ENCODE measurements at regions not wholly inside any gene's neighbourhood (a gene's known extent, or its start where the extent isn't known, plus 50 kb on each side); places are given as distances from the start of the nearest gene placed in this dataset.
A peak's percentile ranks its signal among the peaks of the same experiment; 100 is the strongest.

GRCh38 chr3:24545887-24546286 lies 51.2 kb upstream of the THRB start:
- DNase-seq (peak; percentile 50 to 86 (median 62)), ATAC-seq (peak; percentile 93 to 99 (median 94))
- H3K4me1 ChIP-seq: peaks cover 0 to 20% (median 9%) of the 10 kb centered on the region in 4 donors
- intact Hi-C loops (cut with DNase I): no loop called here
- TF ChIP-seq CTCF (IDR thresholded peaks at IDR 0.05) (no peak), POLR2A (IDR thresholded peaks at IDR 0.05) (no peak)
- H3K27me3 ChIP-seq: no peaks in the 10 kb centered on the region
- H3K27ac ChIP-seq: peak overlapping the region in 2 of 3 donors; percentile 42 to 56
- no peaks in the 10 kb centered on the region for H3K36me3 ChIP-seq
- 10% methylated on average over 3 of the region's 3 CpGs for WGBS (ENCODE audit: insufficient coverage, low coverage, low lambda C conversion rate, missing lambda C conversion rate)
- no peak overlapping the region for H3K4me3 ChIP-seq
- no peaks in the 10 kb centered on the region for H3K9me3 ChIP-seq

GRCh38 chr3:24548278-24548677 lies 53.6 kb upstream of the THRB start:
- H3K27me3 ChIP-seq: no peaks in the 10 kb centered on the region
- no peak for DNase-seq
- H3K4me1 ChIP-seq: peaks cover 0 to 20% (median 9%) of the 10 kb centered on the region in 4 donors
- 5% methylated on average over 2 of the region's 2 CpGs for WGBS (ENCODE audit: insufficient coverage, low coverage, low lambda C conversion rate, missing lambda C conversion rate)
- ATAC-seq: peak; percentile 14 to 68 (median 41)
- TF ChIP-seq POLR2A (IDR thresholded peaks at IDR 0.05) (no peak), CTCF (IDR thresholded peaks at IDR 0.05) (no peak)
- H3K36me3 ChIP-seq: no peaks in the 10 kb centered on the region
- no peaks in the 10 kb centered on the region for H3K9me3 ChIP-seq
- no peak overlapping the region for H3K4me3 ChIP-seq
- H3K27ac ChIP-seq: no peak overlapping the region
- intact Hi-C loops (cut with DNase I): no loop called here

- H3K4me1 ChIP-seq: peaks cover 0 to 17% (median 7%) of the 10 kb centered on the region in 4 donors
- H3K36me3 ChIP-seq: no peaks in the 10 kb centered on the region
- no peaks in the 10 kb centered on the region for H3K9me3 ChIP-seq
- ATAC-seq (peak in 1 of 4 donors; percentile 53), DNase-seq (no peak)
- no peak for TF ChIP-seq POLR2A (IDR thresholded peaks at IDR 0.05)
- no peak for TF ChIP-seq CTCF (IDR thresholded peaks at IDR 0.05)
- no peak overlapping the region for H3K27ac ChIP-seq
- no peaks in the 10 kb centered on the region for H3K27me3 ChIP-seq
- intact Hi-C loops (cut with DNase I): no loop called here
- H3K4me3 ChIP-seq: no peak overlapping the region
- 9% methylated on average over 1 of the region's 1 CpG for WGBS (ENCODE audit: insufficient coverage, low coverage, low lambda C conversion rate, missing lambda C conversion rate)
Measured at GRCh38 chr3:24550588-24550987, 55.9 kb upstream of the THRB start.

DNA sequence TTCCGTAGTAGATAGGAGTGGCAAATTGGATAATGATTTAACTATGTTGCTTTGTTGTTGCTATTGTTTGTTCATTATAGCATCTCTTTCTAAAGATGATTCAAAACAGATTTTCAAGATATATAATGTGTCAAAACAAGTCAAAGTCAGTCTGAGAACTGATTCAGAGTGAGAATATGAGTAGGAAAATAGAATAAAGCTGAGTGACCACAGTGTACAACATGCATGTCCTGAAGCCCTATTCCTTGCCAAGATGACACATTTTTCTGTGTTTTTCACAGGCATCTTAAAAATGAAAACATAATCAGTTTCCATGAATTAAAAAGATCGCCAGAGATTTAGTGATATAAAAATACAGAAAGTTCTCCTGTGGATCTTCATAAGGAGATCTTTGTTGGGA lies 57.0 kb upstream of the THRB start:
- H3K4me3 ChIP-seq: no peak overlapping the region
- no peak for ATAC-seq
- no peaks in the 10 kb centered on the region for H3K36me3 ChIP-seq
- peaks cover 0 to 10% (median 3%) of the 10 kb centered on the region in 4 donors for H3K4me1 ChIP-seq
- no peak overlapping the region for H3K27ac ChIP-seq
- H3K27me3 ChIP-seq: no peaks in the 10 kb centered on the region
- no peaks in the 10 kb centered on the region for H3K9me3 ChIP-seq
- 100% methylated on average over 2 of the region's 2 CpGs for WGBS (ENCODE audit: insufficient coverage, low coverage, low lambda C conversion rate, missing lambda C conversion rate)
- TF ChIP-seq CTCF (IDR thresholded peaks at IDR 0.05): no peak
- no peak for TF ChIP-seq POLR2A (IDR thresholded peaks at IDR 0.05)
- no peak for DNase-seq
- intact Hi-C loops (cut with DNase I): no loop called here

- intact Hi-C loops (cut with DNase I): no loop called here
- no peaks in the 10 kb centered on the region for H3K36me3 ChIP-seq
- no peaks in the 10 kb centered on the region for H3K9me3 ChIP-seq
- 79% methylated on average over 3 of the region's 3 CpGs for WGBS (ENCODE audit: insufficient coverage, low coverage, low lambda C conversion rate, missing lambda C conversion rate)
- H3K27me3 ChIP-seq: no peaks in the 10 kb centered on the region
- DNase-seq: no peak
- ATAC-seq: no peak
- H3K4me1 ChIP-seq: no peaks in the 10 kb centered on the region
- H3K27ac ChIP-seq: no peak overlapping the region
- TF ChIP-seq POLR2A (IDR thresholded peaks at IDR 0.05) (no peak), CTCF (IDR thresholded peaks at IDR 0.05) (no peak)
- no peak overlapping the region for H3K4me3 ChIP-seq
Measured at GRCh38 chr3:24562895-24563294, 68.2 kb upstream of the THRB start.

All from right lobe of liver (tissue), 6 donors.